HG02678 (cell line): ENCODE measurements at regions not wholly inside any gene's neighbourhood (a gene's known extent, or its start where the extent isn't known, plus 50 kb on each side); places are given as distances from the start of the nearest gene placed in this dataset.

Experiments used
- ATAC-seq: cut with Tn5 transposase; IDR thresholded peaks from one replicate; pipeline ENCODE4 v1.9.1; 2021; ENCODE audit warnings: mild to moderate bottlenecking, moderate library complexity; ENCODE audit not compliant: unreplicated experiment

- ATAC-seq, result no peak
Observed at GRCh38 chr4:62130637-62131036, 930.5 kb downstream of the ADGRL3 start.

- no peak for ATAC-seq
Observed at GRCh38 chr4:62130230-62130629, 930.1 kb downstream of the ADGRL3 start.
